Non-pigmented ciliary epithelial cell (primary cell): ENCODE measurements at regions not wholly inside any gene's neighbourhood (a gene's known extent, or its start where the extent isn't known, plus 50 kb on each side); places are given as distances from the start of the nearest gene placed in this dataset.
"Not testable (repeated sequence)": the region's sequence is repeated elsewhere in the genome, so short reads cannot be mapped to it uniquely, and the experiment has no call there.

Source experiments
- DNase-seq: peaks from one replicate; pipeline ENCODE4 v3.0.0-alpha.2; 2010; ENCODE audit warnings: low read depth

DNA sequence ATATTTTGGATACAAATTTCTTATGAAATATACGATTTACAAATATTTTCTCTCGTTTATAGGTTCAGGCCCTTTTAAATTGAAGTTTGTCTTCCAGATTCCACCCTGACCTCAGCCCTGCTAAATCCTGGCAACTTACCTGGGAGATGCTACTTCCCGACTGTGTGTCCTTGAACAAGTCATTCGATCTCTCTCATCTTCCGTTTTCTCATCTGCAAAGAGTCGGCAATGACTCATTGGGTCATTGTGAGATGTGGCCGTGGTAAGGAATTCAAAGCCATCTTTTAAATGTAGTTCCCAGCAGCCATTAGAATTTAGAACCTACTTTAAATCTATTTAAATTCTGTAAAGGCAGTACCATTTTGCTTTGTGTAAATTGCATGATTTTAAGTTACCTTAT is 72.5 kb downstream of the LHX2 start:
- no peak for DNase-seq

GRCh38 chr9:124087226-124087625 is 75.7 kb downstream of the LHX2 start:
- no peak for DNase-seq

DNA sequence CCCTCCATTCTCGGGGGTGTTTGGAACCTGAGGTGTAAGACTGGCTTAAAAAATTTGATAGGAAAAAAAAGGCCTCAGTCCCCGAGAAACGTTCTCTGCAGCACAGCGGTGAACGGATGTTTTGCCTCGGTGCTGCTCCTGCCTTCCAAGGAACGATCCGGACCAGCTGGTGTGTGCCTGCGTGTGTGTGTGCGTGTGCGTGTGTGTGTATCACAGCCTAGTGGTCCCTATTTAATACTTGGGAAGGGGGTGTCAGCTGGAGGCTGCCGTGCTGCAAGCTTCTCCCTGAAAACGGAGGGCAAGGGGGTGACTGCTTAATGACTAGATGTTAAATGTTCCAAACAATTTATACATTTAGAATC is 76.9 kb downstream of the LHX2 start:
- DNase-seq, result no peak

DNA sequence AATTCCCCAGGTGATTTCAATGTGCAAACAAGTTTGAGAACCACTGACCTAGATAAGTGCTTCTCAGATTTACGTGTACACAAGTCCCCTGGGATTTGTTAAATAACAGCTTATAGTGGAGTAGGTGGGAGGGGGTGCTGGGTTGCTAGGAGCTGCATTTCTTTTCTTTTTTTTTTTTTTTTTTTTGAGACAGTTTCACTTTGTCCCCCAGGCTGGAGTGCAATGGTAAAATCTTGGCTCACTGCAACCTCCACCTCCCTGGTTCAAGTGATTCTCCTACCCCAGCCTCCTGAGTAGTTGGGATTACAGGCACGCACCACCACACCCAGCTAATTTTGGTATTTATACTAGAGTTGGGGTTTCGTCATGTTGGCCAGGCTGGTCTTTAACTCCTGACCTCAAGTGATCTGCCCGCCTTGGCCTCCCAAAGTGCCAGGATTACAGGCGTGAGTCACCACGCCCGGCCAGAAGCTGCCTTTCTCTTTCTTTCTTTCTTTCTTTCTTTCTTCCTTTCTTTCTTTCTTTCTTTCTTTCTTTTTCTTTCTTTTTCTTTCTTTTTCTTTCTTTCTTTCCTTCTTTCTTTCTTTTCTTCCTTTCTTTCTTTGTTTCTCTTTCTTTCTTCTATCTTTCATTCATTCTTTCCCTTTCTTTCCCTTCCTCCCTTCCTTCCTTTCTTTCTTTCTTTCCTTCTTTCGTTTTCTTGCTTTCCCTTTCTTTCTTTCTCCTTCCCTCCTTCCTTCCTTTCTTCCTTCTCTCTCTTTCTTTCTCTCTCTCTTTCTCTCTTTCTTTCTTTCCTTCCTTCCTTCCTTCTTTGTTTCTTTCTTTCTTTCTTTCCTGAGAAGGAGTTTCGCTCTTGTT is 78.3 kb downstream of the LHX2 start:
- not testable (repeated sequence) for DNase-seq

- no peak for DNase-seq
Observed at GRCh38 chr9:124098141-124098905, 86.8 kb downstream of the LHX2 start.

DNA sequence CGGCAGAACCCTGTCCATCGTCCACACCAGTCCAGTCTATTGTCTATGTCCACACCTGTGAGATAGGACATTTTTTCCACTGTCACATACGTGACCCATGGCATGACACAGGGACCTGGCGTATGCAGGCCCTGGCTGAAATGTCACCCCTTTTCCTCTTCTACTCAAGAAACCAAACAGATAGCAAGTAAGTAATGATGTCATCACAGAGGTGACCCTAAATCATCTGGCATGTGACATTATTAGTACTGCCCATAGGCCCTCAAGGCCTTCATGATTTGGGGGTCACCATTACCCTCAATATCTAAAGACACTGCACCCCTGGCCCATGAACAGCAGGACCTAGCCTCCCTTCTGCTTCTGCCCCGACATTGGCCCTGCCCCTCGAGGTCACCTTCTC is 88.3 kb downstream of the LHX2 start:
- DNase-seq, result no peak

- DNase-seq, result no peak
Observed at GRCh38 chr9:124101215-124101968, 89.8 kb downstream of the LHX2 start.

GRCh38 chr9:124101969-124102345 is 90.4 kb downstream of the LHX2 start:
- no peak for DNase-seq

- no peak for DNase-seq
Observed at GRCh38 chr9:124102363-124102762, 90.8 kb downstream of the LHX2 start.

DNA sequence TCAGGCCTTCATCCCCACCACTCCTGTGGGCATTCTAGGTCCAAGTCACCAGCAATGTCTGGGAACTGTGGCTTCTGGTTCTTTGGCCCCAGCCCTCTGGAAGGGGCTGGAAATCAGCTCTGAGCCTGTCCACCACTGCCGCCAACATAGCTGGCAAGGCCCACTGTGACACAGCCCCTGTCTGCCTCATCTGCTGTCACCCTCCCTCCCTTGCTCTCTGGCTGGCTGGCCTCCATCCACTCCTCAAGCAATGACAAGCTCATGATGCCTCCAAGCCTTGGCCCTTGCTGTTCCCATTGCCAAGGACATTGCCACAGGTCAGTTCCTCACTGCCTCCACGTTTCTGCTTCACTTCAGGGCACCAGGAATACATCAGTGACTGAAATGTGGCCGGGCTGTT is 93.7 kb downstream of the LHX2 start:
- DNase-seq, result no peak

- no peak for DNase-seq
Observed at GRCh38 chr9:124108216-124108615, 96.6 kb downstream of the LHX2 start.

DNA sequence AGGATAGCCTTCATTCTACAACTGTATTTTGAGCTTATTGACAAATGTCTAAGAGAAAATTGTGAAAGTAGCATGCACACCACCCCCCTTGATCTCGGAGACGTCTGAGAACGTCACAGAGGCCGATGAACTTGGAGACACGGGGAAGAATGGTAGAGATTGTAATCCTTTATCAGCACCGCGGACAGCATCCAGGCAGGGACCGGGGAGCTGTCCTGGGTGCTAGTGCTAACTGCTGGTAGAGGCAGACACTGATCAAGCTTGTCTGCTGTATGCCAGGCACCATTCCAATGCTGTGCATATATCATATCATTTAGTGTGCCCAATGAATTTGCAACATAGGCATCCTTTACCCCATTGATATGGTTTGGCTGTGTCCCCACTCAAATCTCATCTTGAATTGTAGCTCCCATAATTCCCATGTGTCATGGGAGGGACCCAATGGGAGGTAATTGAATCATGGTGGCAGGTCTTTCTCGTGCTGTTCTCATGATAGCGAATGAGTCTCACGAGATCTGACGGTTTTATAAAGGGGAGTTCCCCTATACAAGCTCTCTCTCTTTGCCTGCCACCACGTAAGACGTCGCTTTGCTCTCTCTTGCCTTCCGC is 98.8 kb downstream of the LHX2 start:
- no peak for DNase-seq

DNA sequence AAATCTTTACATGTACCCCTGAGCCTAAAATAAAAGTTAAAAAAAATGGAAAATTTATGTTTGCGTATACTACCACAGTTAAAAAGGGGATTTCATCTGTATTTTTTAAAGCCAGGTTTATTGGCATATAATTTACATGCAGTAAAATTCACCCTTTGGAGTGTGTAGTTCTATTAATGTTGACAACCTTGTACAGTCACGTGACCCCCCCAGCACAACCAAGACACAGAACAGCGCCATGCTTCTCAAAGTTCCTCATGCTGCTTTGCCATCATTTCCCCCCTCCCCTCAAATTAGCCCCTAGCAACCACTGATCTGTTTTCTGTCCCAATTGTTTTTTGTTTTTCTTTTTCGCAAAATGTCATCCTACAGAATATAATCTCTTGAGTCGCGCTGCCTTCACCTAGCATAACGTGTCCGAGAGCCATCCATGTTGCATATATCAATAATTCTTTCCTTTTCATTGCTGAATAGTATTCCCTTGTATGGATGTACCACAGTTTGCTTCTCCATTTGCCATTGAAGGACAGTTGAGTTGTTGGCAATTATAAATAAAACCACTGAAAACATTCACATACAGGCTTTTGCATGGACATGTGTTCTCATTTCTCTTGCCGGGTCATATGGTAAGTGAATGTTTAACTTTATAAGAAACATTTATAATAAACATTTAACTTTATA is 105.3 kb downstream of the LHX2 start:
- no peak for DNase-seq

- no peak for DNase-seq
Observed at GRCh38 chr9:124118894-124119293, 107.3 kb downstream of the LHX2 start.

DNA sequence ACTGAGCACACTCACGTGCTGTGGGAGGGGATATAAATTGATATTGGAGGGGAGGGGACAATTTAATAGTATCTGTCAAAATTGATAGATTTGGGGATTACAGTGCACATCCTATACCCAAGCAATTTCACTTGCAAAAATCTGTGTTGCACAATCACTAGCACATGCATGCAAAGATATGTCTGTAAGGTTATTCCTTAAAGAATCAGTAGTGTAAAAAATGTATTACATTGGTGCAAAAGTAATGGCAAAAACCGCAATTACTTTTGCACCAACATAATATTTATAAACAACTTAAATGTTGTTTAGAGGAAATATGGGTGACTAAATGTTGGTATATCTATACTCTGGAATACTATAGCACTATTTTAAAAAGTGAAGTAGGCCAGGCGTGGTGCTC is 108.7 kb downstream of the LHX2 start:
- DNase-seq, result no peak

DNA sequence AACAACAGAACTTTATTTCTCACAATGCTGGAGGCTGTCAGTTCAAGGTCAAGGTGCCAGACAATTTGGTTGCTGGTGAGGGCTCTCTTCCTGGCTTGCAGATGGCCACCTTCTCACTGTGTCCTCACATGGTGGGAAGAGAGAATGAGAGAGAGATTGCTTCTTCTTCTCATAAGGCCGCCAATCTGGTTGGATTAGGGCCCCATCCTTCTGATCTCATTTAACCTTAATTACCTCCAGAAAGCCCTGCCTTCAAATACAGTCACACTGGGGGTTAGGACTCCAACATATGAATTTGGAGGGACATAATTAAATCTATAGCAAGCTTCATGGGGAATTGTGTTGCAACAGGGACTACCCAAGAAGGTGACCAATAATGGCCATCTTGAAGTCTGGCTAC is 110.2 kb downstream of the LHX2 start:
- no peak for DNase-seq

DNA sequence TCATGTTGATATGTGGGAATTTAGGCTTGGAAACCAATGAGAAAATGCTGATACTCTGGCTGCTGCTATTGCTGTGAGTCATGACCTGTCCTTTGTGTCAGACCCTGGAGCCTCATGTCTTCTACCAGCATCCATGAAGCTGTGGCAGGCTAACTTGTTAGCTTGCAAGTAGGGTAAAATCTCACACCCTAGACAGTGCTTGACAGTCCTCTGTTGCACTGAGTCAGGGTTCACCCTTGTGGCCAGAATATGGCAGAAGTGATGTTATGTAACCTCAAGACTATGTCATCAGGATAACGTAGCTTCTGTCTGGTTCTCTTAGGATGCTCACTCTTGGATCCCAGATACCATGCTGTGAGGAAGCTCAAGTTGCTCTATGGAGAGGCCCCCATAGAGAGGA is 110.8 kb downstream of the LHX2 start:
- no peak for DNase-seq

GRCh38 chr9:124122813-124123462 is 111.4 kb downstream of the LHX2 start:
- no peak for DNase-seq

DNA sequence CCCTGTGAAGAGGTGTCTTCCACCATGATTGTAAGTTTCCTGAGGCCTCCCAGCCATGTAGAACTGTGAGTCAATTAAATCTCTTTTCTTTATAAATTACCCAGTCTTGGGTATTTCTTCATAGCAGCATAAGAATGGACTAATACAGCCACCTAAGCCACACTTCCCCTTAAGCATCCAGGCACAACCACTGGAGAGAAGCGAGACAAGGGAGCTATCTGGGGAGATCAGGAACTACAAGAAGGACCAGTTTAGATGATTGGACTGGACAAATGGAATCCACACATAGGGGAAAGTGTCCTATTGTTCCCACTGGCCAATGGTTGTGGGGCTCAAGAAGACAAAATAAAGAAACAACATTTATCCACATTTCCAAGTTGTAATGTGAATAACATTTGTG is 112.1 kb downstream of the LHX2 start:
- DNase-seq, result not testable (repeated sequence)

GRCh38 chr9:124124729-124125650 is 113.4 kb downstream of the LHX2 start:
- no peak for DNase-seq
